GM23338 (cell line): ENCODE measurements at regions not wholly inside any gene's neighbourhood (a gene's known extent, or its start where the extent isn't known, plus 50 kb on each side); places are given as distances from the start of the nearest gene placed in this dataset.
A peak's percentile ranks its signal among the peaks of the same experiment; 100 is the strongest.

Experiments
- ATAC-seq: fragments of 200-7000 bp; cut with Tn5 transposase; 3 replicates; pipeline ENCODE4 v1.9.1; 2020
- DNase-seq: peaks from one replicate; pipeline ENCODE4 v3.0.0-alpha.2; 2015; ENCODE audit warnings: low spot score
- H2AFZ ChIP-seq: fragments of 200-600 bp; sonication (generic); 2 replicates; pipeline ENCODE4 v1.8.0; 2016; ENCODE audit warnings: antibody characterized with exemption, mild to moderate bottlenecking, moderate library complexity
- H3F3A ChIP-seq: fragments of 200-600 bp; sonication (generic); replicated peaks from 2 replicates; pipeline ENCODE4 v1.8.0; 2017; ENCODE audit warnings: antibody characterized with exemption, mixed run types, low read depth
- H3K27ac ChIP-seq: fragments of 200-600 bp; sonication (generic); 2 replicates; pipeline ENCODE4 v1.6.1; 2016; ENCODE audit warnings: low read depth
- H3K27me3 ChIP-seq: fragments of 200-600 bp; sonication (generic); 2 replicates; pipeline ENCODE4 v1.8.0; 2016; ENCODE audit warnings: mild to moderate bottlenecking, mixed run types, moderate library complexity; ENCODE audit not compliant: insufficient read depth
- H3K36me3 ChIP-seq: fragments of 200-600 bp; sonication (generic); 2 replicates; pipeline ENCODE4 v1.8.0; 2016; ENCODE audit warnings: mild to moderate bottlenecking; ENCODE audit not compliant: insufficient read depth
- H3K4me1 ChIP-seq: fragments of 200-600 bp; sonication (generic); 2 replicates; pipeline ENCODE4 v1.8.0; 2016; ENCODE audit warnings: mild to moderate bottlenecking, moderate library complexity; ENCODE audit not compliant: insufficient read depth
- H3K4me2 ChIP-seq: fragments of 200-600 bp; sonication (generic); 2 replicates; pipeline ENCODE4 v1.7.1; 2017; ENCODE audit warnings: mixed run types
- H3K4me3 ChIP-seq: fragments of 200-600 bp; sonication (generic); 2 replicates; pipeline ENCODE4 v1.6.1; 2016; ENCODE audit warnings: mixed run types
- H3K79me2 ChIP-seq: fragments of 200-600 bp; sonication (generic); replicated peaks from 2 replicates; pipeline ENCODE4 v1.8.0; 2017; ENCODE audit warnings: mild to moderate bottlenecking; ENCODE audit not compliant: insufficient read depth
- H3K9me2 ChIP-seq: fragments of 200-600 bp; sonication (generic); 2 replicates; pipeline ENCODE4 v1.8.0; 2017; ENCODE audit not compliant: insufficient read depth
- H4K20me1 ChIP-seq: fragments of 200-600 bp; sonication (generic); replicated peaks from 2 replicates; pipeline ENCODE4 v1.8.0; 2017; ENCODE audit warnings: mild to moderate bottlenecking; ENCODE audit not compliant: insufficient read depth
- H3K27ac Mint-ChIP-seq: 2 replicates; pipeline ENCODE4 v1.8.0; 2020; ENCODE audit warnings: inconsistent platforms, mild to moderate bottlenecking, moderate library complexity, mixed read lengths
- H3K27me3 Mint-ChIP-seq: 3 replicates; pipeline ENCODE4 v1.8.0; 2022; ENCODE audit warnings: low read depth, mild to moderate bottlenecking, moderate library complexity, mixed read lengths, inconsistent platforms; ENCODE audit not compliant: insufficient read depth, poor library complexity
- H3K36me3 Mint-ChIP-seq: 3 replicates; pipeline ENCODE4 v1.8.0; 2021; ENCODE audit warnings: low read depth, mild to moderate bottlenecking, inconsistent platforms, moderate library complexity, mixed read lengths
- H3K4me1 Mint-ChIP-seq: 3 replicates; pipeline ENCODE4 v1.8.0; 2020; ENCODE audit warnings: mild to moderate bottlenecking, inconsistent platforms, mixed read lengths
- H3K4me3 Mint-ChIP-seq: 3 replicates; pipeline ENCODE4 v1.8.0; 2021; ENCODE audit warnings: moderate library complexity, mild to moderate bottlenecking, inconsistent platforms, mixed read lengths
- H3K9me3 Mint-ChIP-seq: 3 replicates; pipeline ENCODE4 v1.8.0; 2020; ENCODE audit warnings: moderate library complexity, mild to moderate bottlenecking, inconsistent platforms, mixed read lengths
- CREB1 ChIP-seq: fragments of 250-450 bp; sonication (Bioruptor Pico); IDR thresholded peaks from 2 replicates; pipeline ENCODE4 v1.5.0; 2020; ENCODE audit warnings: low read depth, mild to moderate bottlenecking, moderate library complexity
- EZH2phosphoT487 ChIP-seq: fragments of 200-600 bp; sonication (generic); IDR thresholded peaks from one replicate; pipeline ENCODE4 v1.8.1; 2018; ENCODE audit warnings: antibody characterized with exemption; ENCODE audit not compliant: unreplicated experiment
- JUNB ChIP-seq: IDR thresholded peaks from one replicate; pipeline ENCODE4 v1.6.1; 2016; ENCODE audit warnings: antibody characterized with exemption; ENCODE audit not compliant: unreplicated experiment
- NANOG ChIP-seq: IDR thresholded peaks from 2 replicates; pipeline ENCODE4 v1.6.1; 2016; ENCODE audit warnings: antibody characterized with exemption, borderline replicate concordance
- ZNF114 ChIP-seq: fragments of 250-450 bp; sonication (Bioruptor Pico); IDR thresholded peaks from 2 replicates; pipeline ENCODE4 v1.5.0; 2020; ENCODE audit warnings: mild to moderate bottlenecking, moderate library complexity
- ZNF331 ChIP-seq: fragments of 250-450 bp; sonication (Bioruptor Pico); IDR thresholded peaks from 2 replicates; pipeline ENCODE4 v1.5.0; 2020; ENCODE audit warnings: low read depth, mild to moderate bottlenecking, moderate library complexity
- TF ChIP-seq, protein P1 (sequence below): fragments of 250-450 bp; sonication (Bioruptor Pico); IDR thresholded peaks from 2 replicates; pipeline ENCODE4 v1.5.0; 2020; ENCODE audit warnings: mild to moderate bottlenecking, moderate library complexity
- TF ChIP-seq, protein P2 (sequence below): IDR thresholded peaks from 2 replicates; pipeline ENCODE4 v1.6.1; 2016; ENCODE audit warnings: antibody characterized with exemption

DNA sequence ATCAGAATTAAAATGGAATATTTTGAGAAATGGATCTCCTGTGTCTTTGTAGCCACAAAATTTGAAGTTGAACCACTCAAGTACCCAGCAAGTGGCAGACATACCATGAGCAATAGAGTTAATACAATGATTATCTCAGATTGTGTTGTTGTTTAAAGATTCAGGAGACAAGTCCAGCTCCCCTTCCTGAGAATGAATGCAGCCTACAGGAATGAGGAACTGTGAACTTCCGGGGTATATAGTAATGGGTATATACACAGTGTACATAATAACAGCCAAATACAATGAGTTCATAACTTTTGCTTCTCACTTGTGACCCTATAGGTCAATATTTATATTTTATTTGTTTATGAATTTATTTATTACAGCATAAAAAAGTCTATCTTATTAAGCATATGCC lies 445.0 kb downstream of the SETD4 start (continued):
- TF ChIP-seq, protein P1, sequence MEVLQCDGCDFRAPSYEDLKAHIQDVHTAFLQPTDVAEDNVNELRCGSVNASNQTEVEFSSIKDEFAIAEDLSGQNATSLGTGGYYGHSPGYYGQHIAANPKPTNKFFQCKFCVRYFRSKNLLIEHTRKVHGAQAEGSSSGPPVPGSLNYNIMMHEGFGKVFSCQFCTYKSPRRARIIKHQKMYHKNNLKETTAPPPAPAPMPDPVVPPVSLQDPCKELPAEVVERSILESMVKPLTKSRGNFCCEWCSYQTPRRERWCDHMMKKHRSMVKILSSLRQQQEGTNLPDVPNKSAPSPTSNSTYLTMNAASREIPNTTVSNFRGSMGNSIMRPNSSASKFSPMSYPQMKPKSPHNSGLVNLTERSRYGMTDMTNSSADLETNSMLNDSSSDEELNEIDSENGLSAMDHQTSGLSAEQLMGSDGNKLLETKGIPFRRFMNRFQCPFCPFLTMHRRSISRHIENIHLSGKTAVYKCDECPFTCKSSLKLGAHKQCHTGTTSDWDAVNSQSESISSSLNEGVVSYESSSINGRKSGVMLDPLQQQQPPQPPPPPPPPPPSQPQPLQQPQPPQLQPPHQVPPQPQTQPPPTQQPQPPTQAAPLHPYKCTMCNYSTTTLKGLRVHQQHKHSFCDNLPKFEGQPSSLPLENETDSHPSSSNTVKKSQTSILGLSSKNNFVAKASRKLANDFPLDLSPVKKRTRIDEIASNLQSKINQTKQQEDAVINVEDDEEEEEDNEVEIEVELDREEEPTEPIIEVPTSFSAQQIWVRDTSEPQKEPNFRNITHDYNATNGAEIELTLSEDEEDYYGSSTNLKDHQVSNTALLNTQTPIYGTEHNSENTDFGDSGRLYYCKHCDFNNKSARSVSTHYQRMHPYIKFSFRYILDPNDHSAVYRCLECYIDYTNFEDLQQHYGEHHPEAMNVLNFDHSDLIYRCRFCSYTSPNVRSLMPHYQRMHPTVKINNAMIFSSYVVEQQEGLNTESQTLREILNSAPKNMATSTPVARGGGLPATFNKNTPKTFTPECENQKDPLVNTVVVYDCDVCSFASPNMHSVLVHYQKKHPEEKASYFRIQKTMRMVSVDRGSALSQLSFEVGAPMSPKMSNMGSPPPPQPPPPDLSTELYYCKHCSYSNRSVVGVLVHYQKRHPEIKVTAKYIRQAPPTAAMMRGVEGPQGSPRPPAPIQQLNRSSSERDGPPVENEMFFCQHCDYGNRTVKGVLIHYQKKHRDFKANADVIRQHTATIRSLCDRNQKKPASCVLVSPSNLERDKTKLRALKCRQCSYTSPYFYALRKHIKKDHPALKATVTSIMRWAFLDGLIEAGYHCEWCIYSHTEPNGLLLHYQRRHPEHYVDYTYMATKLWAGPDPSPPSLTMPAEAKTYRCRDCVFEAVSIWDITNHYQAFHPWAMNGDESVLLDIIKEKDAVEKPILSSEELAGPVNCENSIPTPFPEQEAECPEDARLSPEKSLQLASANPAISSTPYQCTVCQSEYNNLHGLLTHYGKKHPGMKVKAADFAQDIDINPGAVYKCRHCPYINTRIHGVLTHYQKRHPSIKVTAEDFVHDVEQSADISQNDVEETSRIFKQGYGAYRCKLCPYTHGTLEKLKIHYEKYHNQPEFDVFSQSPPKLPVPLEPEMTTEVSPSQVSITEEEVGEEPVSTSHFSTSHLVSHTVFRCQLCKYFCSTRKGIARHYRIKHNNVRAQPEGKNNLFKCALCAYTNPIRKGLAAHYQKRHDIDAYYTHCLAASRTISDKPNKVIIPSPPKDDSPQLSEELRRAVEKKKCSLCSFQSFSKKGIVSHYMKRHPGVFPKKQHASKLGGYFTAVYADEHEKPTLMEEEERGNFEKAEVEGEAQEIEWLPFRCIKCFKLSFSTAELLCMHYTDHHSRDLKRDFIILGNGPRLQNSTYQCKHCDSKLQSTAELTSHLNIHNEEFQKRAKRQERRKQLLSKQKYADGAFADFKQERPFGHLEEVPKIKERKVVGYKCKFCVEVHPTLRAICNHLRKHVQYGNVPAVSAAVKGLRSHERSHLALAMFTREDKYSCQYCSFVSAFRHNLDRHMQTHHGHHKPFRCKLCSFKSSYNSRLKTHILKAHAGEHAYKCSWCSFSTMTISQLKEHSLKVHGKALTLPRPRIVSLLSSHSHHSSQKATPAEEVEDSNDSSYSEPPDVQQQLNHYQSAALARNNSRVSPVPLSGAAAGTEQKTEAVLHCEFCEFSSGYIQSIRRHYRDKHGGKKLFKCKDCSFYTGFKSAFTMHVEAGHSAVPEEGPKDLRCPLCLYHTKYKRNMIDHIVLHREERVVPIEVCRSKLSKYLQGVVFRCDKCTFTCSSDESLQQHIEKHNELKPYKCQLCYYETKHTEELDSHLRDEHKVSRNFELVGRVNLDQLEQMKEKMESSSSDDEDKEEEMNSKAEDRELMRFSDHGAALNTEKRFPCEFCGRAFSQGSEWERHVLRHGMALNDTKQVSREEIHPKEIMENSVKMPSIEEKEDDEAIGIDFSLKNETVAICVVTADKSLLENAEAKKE (CRISPR knock-in tag), result no peak
- no peak for TF ChIP-seq JUNB
- TF ChIP-seq ZNF114 (CRISPR knock-in tag), result no peak
- TF ChIP-seq, protein P2, sequence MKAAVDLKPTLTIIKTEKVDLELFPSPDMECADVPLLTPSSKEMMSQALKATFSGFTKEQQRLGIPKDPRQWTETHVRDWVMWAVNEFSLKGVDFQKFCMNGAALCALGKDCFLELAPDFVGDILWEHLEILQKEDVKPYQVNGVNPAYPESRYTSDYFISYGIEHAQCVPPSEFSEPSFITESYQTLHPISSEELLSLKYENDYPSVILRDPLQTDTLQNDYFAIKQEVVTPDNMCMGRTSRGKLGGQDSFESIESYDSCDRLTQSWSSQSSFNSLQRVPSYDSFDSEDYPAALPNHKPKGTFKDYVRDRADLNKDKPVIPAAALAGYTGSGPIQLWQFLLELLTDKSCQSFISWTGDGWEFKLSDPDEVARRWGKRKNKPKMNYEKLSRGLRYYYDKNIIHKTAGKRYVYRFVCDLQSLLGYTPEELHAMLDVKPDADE, result no peak
- TF ChIP-seq ZNF331 (CRISPR knock-in tag), result no peak
- no peak for TF ChIP-seq EZH2phosphoT487

DNA sequence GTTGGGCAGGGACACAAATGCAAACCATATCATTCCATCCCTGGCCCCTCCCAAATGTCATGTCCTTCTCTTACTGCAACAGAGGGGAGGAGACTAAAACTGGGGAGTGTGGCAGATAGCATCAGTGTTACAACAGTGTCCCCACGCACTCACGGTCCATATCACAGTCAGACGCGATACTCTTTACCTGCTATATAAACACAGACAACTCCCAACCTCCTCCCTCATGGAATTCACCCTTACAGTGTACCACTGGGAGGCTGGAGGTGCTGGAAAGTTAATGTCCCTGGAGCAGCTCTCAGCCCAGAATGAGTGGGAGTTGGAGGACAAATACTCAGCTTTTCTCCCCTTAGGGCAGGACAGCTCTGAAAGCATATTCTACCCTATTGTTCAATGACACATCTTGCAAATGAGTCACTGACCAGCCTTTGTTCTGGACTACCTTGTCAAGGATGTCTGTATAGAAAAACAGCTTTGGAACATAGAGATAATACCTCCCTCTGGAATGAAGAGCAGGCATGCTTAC lies 445.9 kb downstream of the SETD4 start:
- Mint-ChIP-seq H3K9me3 (no peaks in the 10 kb centered on the region), H3K4me1 (peaks cover 11% of the 10 kb centered on the region; the same call in 2 of the 3 replicates), H3K4me3 (no peak overlapping the region), H3K36me3 (no peaks in the 10 kb centered on the region), H3K27ac (no peak overlapping the region), H3K27me3 (no peaks in the 10 kb centered on the region)
- Histone ChIP-seq H3K4me3 (no peak overlapping the region), H3K4me1 (no peaks in the 10 kb centered on the region; the same call in 1 of the 2 replicates), H3K4me2 (no peak overlapping the region), H4K20me1 (no peaks in the 10 kb centered on the region), H3K27me3 (no peaks in the 10 kb centered on the region), H2AFZ (0 out of 2 replicates have a peak overlapping the region, but pooled peaks have one; percentile 19), H3F3A (no peaks in the 10 kb centered on the region), H3K79me2 (no peaks in the 10 kb centered on the region), H3K27ac (no peak overlapping the region), H3K36me3 (no peaks in the 10 kb centered on the region), H3K9me2 (no peaks in the 10 kb centered on the region)
- no peak for DNase-seq
- TF ChIP-seq CREB1 (CRISPR knock-in tag) (no peak), NANOG (no peak), ZNF114 (CRISPR knock-in tag) (no peak)
- no peak for ATAC-seq
